K562 (cell line): ENCODE measurements at regions not wholly inside any gene's neighbourhood (a gene's known extent, or its start where the extent isn't known, plus 50 kb on each side); places are given as distances from the start of the nearest gene placed in this dataset.

Experiments used
- ATAC-seq: fragments of 200-7000 bp; cut with Tn5 transposase; 3 replicates; pipeline ENCODE4 v1.9.1; 2020; ENCODE audit warnings: moderate library complexity
- BruUV-seq: library from RNA; stranded (reverse); fragments of 400-500 nt; replicated peaks from 2 replicates; lab custom pipeline; 2021; lab: Mats Ljungman, UMichigan
- CTCF ChIA-PET: fragments of 300-600 bp; formaldehyde crosslinking; extraction: SDS; loops from one replicate; lab custom pipeline; 2021; ENCODE audit warnings: low intra/inter-chr PET ratio; lab: Yijun Ruan, JAX
- POLR2A ChIA-PET: fragments of 300-600, 350-650 bp; sonication (Branson Sonifier 250); formaldehyde crosslinking; extraction: SDS; loops from one replicate; lab custom pipeline; 2021; ENCODE audit warnings: antibody characterized with exemption, inconsistent platforms; lab: Yijun Ruan, JAX
- DNase-seq, 4 experiments: peaks; one replicate each; pipeline versions ENCODE4 v3.0.0 to v3.0.0-alpha.2; 2011 to 2018; ENCODE audit warnings: low spot score in 3 of 4, mixed read lengths in 3 of 4; ENCODE audit errors: extremely low read depth in 1 of 4
- FAIRE-seq: peaks from 2 replicates; lab custom pipeline; 2011; peaks lifted over from hg19 to GRCh38; lab: Jason Lieb, UNC
- H2AFZ ChIP-seq: 2 replicates; pipeline ENCODE4 v1.6.0; 2011; ENCODE audit warnings: low read depth, low read length, control low read depth, inconsistent platforms
- H3K27ac ChIP-seq: fragments of 200-600 bp; 3 replicates; pipeline ENCODE4 v1.8.0; 2011; ENCODE audit warnings: low read depth, mild to moderate bottlenecking, control low read depth, inconsistent platforms, low read length, moderate library complexity, mixed read lengths; ENCODE audit errors: extremely low read depth
- H3K27me3 ChIP-seq, 2 experiments: fragments of 300-600 bp in 1 of 2; 2 replicates in 1 of 2; 3 replicates in 1 of 2; pipeline versions ENCODE4 v1.6.0 to v1.8.0; 2011; ENCODE audit warnings: inconsistent platforms in 2 of 2, low read length in 2 of 2, mild to moderate bottlenecking in 1 of 2, mixed read lengths in 1 of 2, moderate library complexity in 1 of 2; ENCODE audit not compliant: control insufficient read depth in 2 of 2, insufficient read depth in 2 of 2
- H3K36me3 ChIP-seq: fragments of 300-600 bp; 3 replicates; pipeline ENCODE4 v1.8.0; 2011; ENCODE audit warnings: mild to moderate bottlenecking, low read length, inconsistent platforms; ENCODE audit not compliant: control insufficient read depth, insufficient read depth
- H3K4me1 ChIP-seq, 2 experiments: fragments of 200-600 bp in 1 of 2; replicated peaks in 1 of 2; 2 replicates in 1 of 2; 3 replicates in 1 of 2; pipeline versions ENCODE4 v1.5.1 to v1.8.0; 2011; ENCODE audit warnings: inconsistent platforms in 2 of 2, low read length in 2 of 2, mild to moderate bottlenecking in 1 of 2, mixed read lengths in 1 of 2, moderate library complexity in 1 of 2; ENCODE audit not compliant: control insufficient read depth in 2 of 2, insufficient read depth in 2 of 2
- H3K4me2 ChIP-seq: 2 replicates; pipeline ENCODE4 v1.6.1; 2011; ENCODE audit warnings: low read length, control low read depth, inconsistent platforms, mixed read lengths; ENCODE audit not compliant: insufficient read depth
- H3K4me3 ChIP-seq: fragments of 200-600 bp; sonication (generic), shearing (Covaris generic); 2 replicates; pipeline ENCODE4 v1.5.1; 2016; ENCODE audit warnings: control low read depth, inconsistent platforms
- H3K79me2 ChIP-seq: fragments of 200-600 bp; 3 replicates; pipeline ENCODE4 v1.8.0; 2011; ENCODE audit warnings: low read length, inconsistent platforms; ENCODE audit not compliant: control insufficient read depth, insufficient read depth
- H3K9ac ChIP-seq, 2 experiments: 2 replicates each; pipeline versions ENCODE4 v1.6.0 to v1.6.1; 2011; ENCODE audit warnings: low read depth in 2 of 2, low read length in 2 of 2, control low read depth in 1 of 2, inconsistent platforms in 1 of 2, mild to moderate bottlenecking in 1 of 2, mixed read lengths in 1 of 2; ENCODE audit not compliant: insufficient read depth in 1 of 2
- H3K9me1 ChIP-seq: one replicate; pipeline ENCODE4 v1.6.0; 2011; ENCODE audit warnings: inconsistent platforms, mild to moderate bottlenecking, low read length, moderate library complexity; ENCODE audit not compliant: control insufficient read depth, insufficient read depth
- H3K9me3 ChIP-seq: replicated peaks from 2 replicates; pipeline ENCODE4 v1.5.1; 2011; ENCODE audit warnings: low read depth, low read length, inconsistent platforms; ENCODE audit not compliant: control insufficient read depth, insufficient read depth
- H4K20me1 ChIP-seq: replicated peaks from 2 replicates; pipeline ENCODE4 v1.6.1; 2011; ENCODE audit warnings: low read length, inconsistent platforms, mixed read lengths; ENCODE audit not compliant: control insufficient read depth, insufficient read depth
- BRD4 ChIP-seq: fragments of 200-600 bp; sonication (generic); IDR thresholded peaks from 2 replicates; pipeline ENCODE4 v1.6.1; 2017; ENCODE audit warnings: inconsistent platforms
- ETV6 ChIP-seq, 3 experiments: fragments of 150-350 bp in 1 of 3; sonication (generic) in 1 of 3; formaldehyde crosslinking in 1 of 3; IDR thresholded peaks; 2 replicates each; pipeline versions ENCODE4 v1.6.1 to v1.8.0; 2014 to 2022; ENCODE audit warnings: borderline replicate concordance in 2 of 3, low read depth in 2 of 3, antibody characterized with exemption in 1 of 3, low read length in 1 of 3, mild to moderate bottlenecking in 1 of 3, missing genetic modification reagents in 1 of 3
- PRPF4 ChIP-seq: fragments of 200-400 bp; formaldehyde crosslinking; IDR thresholded peaks from one replicate; pipeline ENCODE4 v1.6.1; 2017; ENCODE audit warnings: low read length, low read depth, mild to moderate bottlenecking; ENCODE audit not compliant: insufficient read depth, poor library complexity, severe bottlenecking
- TGIF2 ChIP-seq: sonication (generic); formaldehyde crosslinking; IDR thresholded peaks from 2 replicates; pipeline ENCODE4 v1.8.1; 2022; ENCODE audit warnings: mild to moderate bottlenecking, missing genetic modification reagents, moderate library complexity
- TRIM25 ChIP-seq: fragments of 450-650 bp; IDR thresholded peaks from 2 replicates; pipeline ENCODE4 v1.7.0; 2016; ENCODE audit warnings: borderline replicate concordance
- ZNF140 ChIP-seq: fragments of 250-450 bp; sonication (Bioruptor Pico); IDR thresholded peaks from 2 replicates; pipeline ENCODE4 v1.8.0; 2021; ENCODE audit warnings: moderate library complexity, mild to moderate bottlenecking, inconsistent platforms
- ZNF436 ChIP-seq: fragments of 250-450, 450-650 bp; sonication (Bioruptor Pico); formaldehyde crosslinking; IDR thresholded peaks from 2 replicates; pipeline ENCODE4 v1.7.0; 2020; ENCODE audit warnings: mild to moderate bottlenecking
- ZNF639 ChIP-seq, 2 experiments: fragments of 200-800 bp in 1 of 2; sonication (Bioruptor generic) in 1 of 2; sonication (generic) in 1 of 2; formaldehyde crosslinking in 1 of 2; IDR thresholded peaks in 1 of 2; conservative IDR thresholded peaks in 1 of 2; 2 replicates each; pipeline versions ENCODE4 v1.5.0 to v1.6.1; 2016 to 2020; ENCODE audit warnings: missing compliant biosample characterization in 1 of 2, missing genetic modification characterization in 1 of 2, missing genetic modification reagents in 1 of 2
- in situ Hi-C: fragments of 300-500 bp; cut with MboI; formaldehyde crosslinking; loops from 4 replicates; pipeline ENCODE4 v1.15.0; 2018; ENCODE audit warnings: inconsistent platforms, mixed read lengths
- intact Hi-C: fragments of 100-400 bp; cut with micrococcal nuclease; formaldehyde crosslinking; loops from 2 replicates; pipeline ENCODE4 v1.14.2; 2022
- TF ChIP-seq, protein P1 (sequence below): fragments of 250-450 bp; sonication (Bioruptor Pico); IDR thresholded peaks from 2 replicates; pipeline ENCODE4 v1.8.0; 2021; ENCODE audit warnings: borderline replicate concordance, mild to moderate bottlenecking, moderate library complexity; ENCODE audit not compliant: poor library complexity, severe bottlenecking

DNA sequence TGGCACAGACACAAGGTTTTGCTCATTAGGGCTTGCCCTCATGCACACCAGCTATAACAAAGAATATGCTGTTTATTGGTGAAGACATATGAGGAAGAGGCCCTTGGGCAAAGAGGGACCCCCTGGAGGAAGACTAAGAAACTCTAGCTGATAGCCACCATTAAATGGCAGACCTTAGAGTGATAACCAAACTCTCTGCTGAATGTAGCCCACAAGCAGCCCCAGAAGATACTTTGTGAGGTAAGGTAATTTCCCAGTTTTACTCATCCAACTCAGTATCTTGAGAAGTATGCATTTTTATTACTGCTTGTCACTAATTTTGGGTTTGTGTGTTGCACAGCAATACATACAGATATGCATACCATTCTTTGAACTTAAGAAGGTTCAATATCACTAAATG is 563.3 kb downstream of the DOK5 start:
- no peaks in the 10 kb centered on the region for H4K20me1 ChIP-seq
- no peak overlapping the region for H3K4me3 ChIP-seq
- CTCF ChIA-PET, result no interaction called here
- no peaks in the 10 kb centered on the region for H3K36me3 ChIP-seq
- H3K4me1 ChIP-seq, result no peaks in the 10 kb centered on the region; a peak in 2 of 5 replicates
- no peak for ATAC-seq
- no peaks in the 10 kb centered on the region for H3K9me1 ChIP-seq
- no peaks in the 10 kb centered on the region for H3K9me3 ChIP-seq
- H3K27me3 ChIP-seq, result no peaks in the 10 kb centered on the region
- POLR2A ChIA-PET, result no interaction called here
- H3K79me2 ChIP-seq, result no peaks in the 10 kb centered on the region
- FAIRE-seq, result no peak
- no peak for TF ChIP-seq TGIF2 (CRISPR knock-in tag)
- no peak for TF ChIP-seq PRPF4
- TF ChIP-seq ZNF639 (CRISPR knock-in tag; conservative IDR thresholded peaks at IDR 0.05 in 1 of 2, IDR thresholded peaks at IDR 0.05 in 1 of 2), result no peak
- TF ChIP-seq ZNF140 (CRISPR knock-in tag), result no peak
- TF ChIP-seq, protein P1, sequence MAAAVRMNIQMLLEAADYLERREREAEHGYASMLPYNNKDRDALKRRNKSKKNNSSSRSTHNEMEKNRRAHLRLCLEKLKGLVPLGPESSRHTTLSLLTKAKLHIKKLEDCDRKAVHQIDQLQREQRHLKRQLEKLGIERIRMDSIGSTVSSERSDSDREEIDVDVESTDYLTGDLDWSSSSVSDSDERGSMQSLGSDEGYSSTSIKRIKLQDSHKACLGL (CRISPR knock-in tag), result no peak
- TF ChIP-seq ETV6 (IDR thresholded peaks at IDR 0.05; ENCODE audit: borderline replicate concordance in 1 of 2, low read depth in 2 of 2, low read length in 1 of 2), result no peak
- TF ChIP-seq ETV6 (CRISPR knock-in tag; IDR thresholded peaks at IDR 0.05; ENCODE audit: borderline replicate concordance), result no peak
- no peak for TF ChIP-seq ZNF436 (CRISPR knock-in tag)
- TF ChIP-seq TRIM25, result no peak
- no peak for TF ChIP-seq BRD4
- intact Hi-C loops (no loop called here), in situ Hi-C loops (no loop called here)
- H3K9ac ChIP-seq, result no peak overlapping the region
- no peak overlapping the region for H3K4me2 ChIP-seq
- no peak overlapping the region for H2AFZ ChIP-seq
- DNase-seq, result no peak
- no peak overlapping the region for H3K27ac ChIP-seq
- BruUV-seq, result no TSS peak
